WTC11 (cell line): ENCODE measurements at regions not wholly inside any gene's neighbourhood (a gene's known extent, or its start where the extent isn't known, plus 50 kb on each side); places are given as distances from the start of the nearest gene placed in this dataset.

Experiments
- ATAC-seq: fragments of 200-7000 bp; cut with Tn5 transposase; 2 replicates; pipeline ENCODE4 v1.10.0; 2021; ENCODE audit warnings: mild to moderate bottlenecking, moderate library complexity
- CTCF ChIA-PET: fragments of 300-600 bp; sonication (Branson Sonifier 250); formaldehyde crosslinking; loops from one replicate; lab custom pipeline; 2021; ENCODE audit warnings: antibody characterized with exemption; lab: Charles Lee
- POLR2A ChIA-PET: fragments of 350-600 bp; sonication (Branson Sonifier 250); formaldehyde crosslinking; loops from one replicate; lab custom pipeline; 2021; ENCODE audit warnings: antibody characterized with exemption; lab: Charles Lee
- DNase-seq: peaks from one replicate; pipeline ENCODE4 v3.0.0; 2021; ENCODE audit warnings: low spot score
- H3K27ac Mint-ChIP-seq: 2 replicates; pipeline ENCODE4 v1.8.0; 2021; ENCODE audit warnings: mixed read lengths
- H3K27me3 Mint-ChIP-seq: 2 replicates; pipeline ENCODE4 v1.8.0; 2021; ENCODE audit warnings: low read depth, mild to moderate bottlenecking, moderate library complexity, mixed read lengths
- H3K36me3 Mint-ChIP-seq: 2 replicates; pipeline ENCODE4 v1.8.0; 2021; ENCODE audit warnings: mixed read lengths
- H3K4me1 Mint-ChIP-seq: 2 replicates; pipeline ENCODE4 v1.8.0; 2022; ENCODE audit warnings: mixed read lengths
- H3K4me3 Mint-ChIP-seq: 2 replicates; pipeline ENCODE4 v1.8.0; 2021; ENCODE audit warnings: mild to moderate bottlenecking, moderate library complexity, mixed read lengths
- H3K9me3 Mint-ChIP-seq: 2 replicates; pipeline ENCODE4 v1.8.0; 2021; ENCODE audit warnings: mixed read lengths
- AR ChIP-seq: fragments of 250-450 bp; sonication (Bioruptor Pico); IDR thresholded peaks from 2 replicates; pipeline ENCODE4 v1.9.0; 2021; ENCODE audit warnings: mild to moderate bottlenecking
- ATF2 ChIP-seq: sonication (generic); formaldehyde crosslinking; IDR thresholded peaks from 2 replicates; pipeline ENCODE4 v1.8.1; 2022; ENCODE audit warnings: low read depth, missing genetic modification reagents, borderline replicate concordance
- CREB1 ChIP-seq: sonication (generic); formaldehyde crosslinking; IDR thresholded peaks from 2 replicates; pipeline ENCODE4 v1.8.0; 2023; ENCODE audit warnings: mild to moderate bottlenecking, missing genetic modification reagents
- E2F4 ChIP-seq: sonication (generic); formaldehyde crosslinking; IDR thresholded peaks from 2 replicates; pipeline ENCODE4 v1.8.1; 2022; ENCODE audit warnings: low read depth, mild to moderate bottlenecking, moderate library complexity, missing genetic modification reagents, borderline replicate concordance
- FOXK1 ChIP-seq: sonication (generic); formaldehyde crosslinking; IDR thresholded peaks from 2 replicates; pipeline ENCODE4 v1.8.0; 2022; ENCODE audit warnings: mild to moderate bottlenecking, moderate library complexity, missing genetic modification reagents
- HMGA2 ChIP-seq: fragments of 250-450 bp; sonication (Bioruptor Pico); IDR thresholded peaks from 2 replicates; pipeline ENCODE4 v1.4.0; 2021; ENCODE audit warnings: mild to moderate bottlenecking, moderate library complexity
- JUN ChIP-seq: sonication (generic); formaldehyde crosslinking; IDR thresholded peaks from 2 replicates; pipeline ENCODE4 v1.8.0; 2023; ENCODE audit warnings: mild to moderate bottlenecking, missing genetic modification reagents
- NR3C1 ChIP-seq: sonication (generic); formaldehyde crosslinking; conservative IDR thresholded peaks from 2 replicates; pipeline ENCODE4 v1.8.1; 2023; ENCODE audit warnings: low read depth, mild to moderate bottlenecking, missing genetic modification reagents
- RORB ChIP-seq: fragments of 250-450 bp; sonication (Bioruptor Pico); IDR thresholded peaks from 2 replicates; pipeline ENCODE4 v1.9.0; 2021; ENCODE audit warnings: mild to moderate bottlenecking
- SMAD3 ChIP-seq: sonication (generic); formaldehyde crosslinking; IDR thresholded peaks from 2 replicates; pipeline ENCODE4 v1.8.0; 2022; ENCODE audit warnings: missing genetic modification reagents, mild to moderate bottlenecking, borderline replicate concordance
- SOX15 ChIP-seq: fragments of 250-450 bp; sonication (Bioruptor Pico); IDR thresholded peaks from 2 replicates; pipeline ENCODE4 v1.9.0; 2021; ENCODE audit warnings: mild to moderate bottlenecking
- TEAD1 ChIP-seq: sonication (generic); formaldehyde crosslinking; IDR thresholded peaks from 2 replicates; pipeline ENCODE4 v1.8.0; 2022; ENCODE audit warnings: mild to moderate bottlenecking, missing genetic modification reagents
- ZSCAN18 ChIP-seq: fragments of 250-450 bp; sonication (Bioruptor Pico); IDR thresholded peaks from 2 replicates; pipeline ENCODE4 v2.1.2; 2022; ENCODE audit warnings: mild to moderate bottlenecking, moderate library complexity
- TF ChIP-seq, protein P1 (sequence below): fragments of 250-450 bp; sonication (Bioruptor Pico); IDR thresholded peaks from 2 replicates; pipeline ENCODE4 v1.9.0; 2021; ENCODE audit warnings: mild to moderate bottlenecking, borderline replicate concordance
- TF ChIP-seq, protein P2 (sequence below): sonication (generic); formaldehyde crosslinking; IDR thresholded peaks from 2 replicates; pipeline ENCODE4 v1.8.0; 2022; ENCODE audit warnings: mild to moderate bottlenecking, missing genetic modification reagents

- no peak for TF ChIP-seq ZSCAN18 (CRISPR knock-in tag)
- TF ChIP-seq, protein P1, sequence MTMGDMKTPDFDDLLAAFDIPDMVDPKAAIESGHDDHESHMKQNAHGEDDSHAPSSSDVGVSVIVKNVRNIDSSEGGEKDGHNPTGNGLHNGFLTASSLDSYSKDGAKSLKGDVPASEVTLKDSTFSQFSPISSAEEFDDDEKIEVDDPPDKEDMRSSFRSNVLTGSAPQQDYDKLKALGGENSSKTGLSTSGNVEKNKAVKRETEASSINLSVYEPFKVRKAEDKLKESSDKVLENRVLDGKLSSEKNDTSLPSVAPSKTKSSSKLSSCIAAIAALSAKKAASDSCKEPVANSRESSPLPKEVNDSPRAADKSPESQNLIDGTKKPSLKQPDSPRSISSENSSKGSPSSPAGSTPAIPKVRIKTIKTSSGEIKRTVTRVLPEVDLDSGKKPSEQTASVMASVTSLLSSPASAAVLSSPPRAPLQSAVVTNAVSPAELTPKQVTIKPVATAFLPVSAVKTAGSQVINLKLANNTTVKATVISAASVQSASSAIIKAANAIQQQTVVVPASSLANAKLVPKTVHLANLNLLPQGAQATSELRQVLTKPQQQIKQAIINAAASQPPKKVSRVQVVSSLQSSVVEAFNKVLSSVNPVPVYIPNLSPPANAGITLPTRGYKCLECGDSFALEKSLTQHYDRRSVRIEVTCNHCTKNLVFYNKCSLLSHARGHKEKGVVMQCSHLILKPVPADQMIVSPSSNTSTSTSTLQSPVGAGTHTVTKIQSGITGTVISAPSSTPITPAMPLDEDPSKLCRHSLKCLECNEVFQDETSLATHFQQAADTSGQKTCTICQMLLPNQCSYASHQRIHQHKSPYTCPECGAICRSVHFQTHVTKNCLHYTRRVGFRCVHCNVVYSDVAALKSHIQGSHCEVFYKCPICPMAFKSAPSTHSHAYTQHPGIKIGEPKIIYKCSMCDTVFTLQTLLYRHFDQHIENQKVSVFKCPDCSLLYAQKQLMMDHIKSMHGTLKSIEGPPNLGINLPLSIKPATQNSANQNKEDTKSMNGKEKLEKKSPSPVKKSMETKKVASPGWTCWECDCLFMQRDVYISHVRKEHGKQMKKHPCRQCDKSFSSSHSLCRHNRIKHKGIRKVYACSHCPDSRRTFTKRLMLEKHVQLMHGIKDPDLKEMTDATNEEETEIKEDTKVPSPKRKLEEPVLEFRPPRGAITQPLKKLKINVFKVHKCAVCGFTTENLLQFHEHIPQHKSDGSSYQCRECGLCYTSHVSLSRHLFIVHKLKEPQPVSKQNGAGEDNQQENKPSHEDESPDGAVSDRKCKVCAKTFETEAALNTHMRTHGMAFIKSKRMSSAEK (CRISPR knock-in tag), result no peak
- TF ChIP-seq FOXK1, result no peak
- TF ChIP-seq ATF2 (CRISPR knock-in tag), result no peak
- TF ChIP-seq, protein P2, sequence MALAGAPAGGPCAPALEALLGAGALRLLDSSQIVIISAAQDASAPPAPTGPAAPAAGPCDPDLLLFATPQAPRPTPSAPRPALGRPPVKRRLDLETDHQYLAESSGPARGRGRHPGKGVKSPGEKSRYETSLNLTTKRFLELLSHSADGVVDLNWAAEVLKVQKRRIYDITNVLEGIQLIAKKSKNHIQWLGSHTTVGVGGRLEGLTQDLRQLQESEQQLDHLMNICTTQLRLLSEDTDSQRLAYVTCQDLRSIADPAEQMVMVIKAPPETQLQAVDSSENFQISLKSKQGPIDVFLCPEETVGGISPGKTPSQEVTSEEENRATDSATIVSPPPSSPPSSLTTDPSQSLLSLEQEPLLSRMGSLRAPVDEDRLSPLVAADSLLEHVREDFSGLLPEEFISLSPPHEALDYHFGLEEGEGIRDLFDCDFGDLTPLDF (CRISPR knock-in tag), result no peak
- no peak for TF ChIP-seq AR (CRISPR knock-in tag)
- no peak for TF ChIP-seq RORB
- no peak for TF ChIP-seq TEAD1
- TF ChIP-seq SOX15 (CRISPR knock-in tag), result no peak
- no peak for TF ChIP-seq CREB1
- no peak for TF ChIP-seq NR3C1
- TF ChIP-seq SMAD3, result no peak
- TF ChIP-seq, all 79 proteins: peak for 0
- Mint-ChIP-seq H3K27me3 (no peaks in the 10 kb centered on the region), H3K36me3 (no peaks in the 10 kb centered on the region), H3K27ac (no peak overlapping the region), H3K4me3 (no peak overlapping the region), H3K4me1 (no peaks in the 10 kb centered on the region), H3K9me3 (no peaks in the 10 kb centered on the region)
- no peak for DNase-seq
- CTCF ChIA-PET, result no interaction called here
- POLR2A ChIA-PET, result no interaction called here
- ATAC-seq, result no peak
These were observed 358.7 kb downstream of the TGFB2 start for GRCh38 chr1:218703836-218704235.

DNA sequence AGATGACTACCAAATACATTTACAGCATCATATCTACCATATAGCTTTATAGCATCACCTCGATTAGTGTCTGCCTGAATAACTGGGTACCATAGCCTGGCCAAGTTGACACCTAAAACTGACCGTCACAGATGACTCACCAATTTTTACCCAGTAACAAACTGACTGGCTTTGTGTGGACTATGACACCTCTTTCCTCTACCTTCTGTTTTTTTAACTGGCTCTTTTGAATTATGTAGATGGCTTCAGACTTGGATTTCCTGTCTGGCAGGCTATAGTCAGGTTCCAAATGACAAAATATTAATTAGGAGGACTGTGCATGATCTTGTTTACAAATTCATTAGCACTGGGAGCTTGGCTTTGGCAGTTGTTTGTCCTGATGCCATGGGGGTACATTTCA is 360.3 kb downstream of the TGFB2 start:
- Mint-ChIP-seq H3K36me3 (no peaks in the 10 kb centered on the region), H3K27me3 (no peaks in the 10 kb centered on the region), H3K27ac (no peak overlapping the region), H3K4me1 (no peaks in the 10 kb centered on the region), H3K9me3 (peaks cover 3% of the 10 kb centered on the region; the same call in 1 of the 2 replicates), H3K4me3 (no peak overlapping the region)
- no peak for DNase-seq
- TF ChIP-seq AR (CRISPR knock-in tag), result no peak
- no peak for TF ChIP-seq HMGA2 (CRISPR knock-in tag)
- TF ChIP-seq CREB1, result no peak
- TF ChIP-seq E2F4 (CRISPR knock-in tag), result no peak
- TF ChIP-seq JUN (CRISPR knock-in tag), result no peak
- ChIA-PET CTCF (no interaction called here), POLR2A (no interaction called here)
- no peak for ATAC-seq
